GM06990 (cell line): ENCODE measurements at regions not wholly inside any gene's neighbourhood (a gene's known extent, or its start where the extent isn't known, plus 50 kb on each side); places are given as distances from the start of the nearest gene placed in this dataset.

Experiments used
- DNase-seq: peaks from one replicate; pipeline ENCODE4 v3.0.0-alpha.2; 2011; ENCODE audit not compliant: insufficient read length; ENCODE audit errors: extremely low read depth
- H3K27me3 ChIP-seq: replicated peaks from 2 replicates; pipeline ENCODE4 v1.6.0; 2011; ENCODE audit warnings: low read length; ENCODE audit not compliant: control insufficient read depth, insufficient read depth
- H3K36me3 ChIP-seq: 2 replicates; pipeline ENCODE4 v1.5.1; 2011; ENCODE audit warnings: low read length; ENCODE audit not compliant: control insufficient read depth, insufficient read depth
- H3K4me3 ChIP-seq: replicated peaks from 2 replicates; pipeline ENCODE4 v1.5.1; 2011; ENCODE audit warnings: low read depth, mild to moderate bottlenecking, control low read depth, low read length
- CTCF ChIP-seq: IDR thresholded peaks from 2 replicates; pipeline ENCODE4 v1.5.1; 2011; ENCODE audit warnings: low read length, control low read depth, mild to moderate bottlenecking, inconsistent platforms; ENCODE audit not compliant: insufficient read depth, poor library complexity, severe bottlenecking

- TF ChIP-seq CTCF, result no peak
- DNase-seq, result no peak
- Histone ChIP-seq H3K36me3 (no peaks in the 10 kb centered on the region), H3K27me3 (no peaks in the 10 kb centered on the region), H3K4me3 (no peak overlapping the region)
Observed at GRCh38 chr6:71567562-71567961, 279.0 kb downstream of the OGFRL1 start.

GRCh38 chr6:71577766-71578165 is 289.2 kb downstream of the OGFRL1 start:
- Histone ChIP-seq H3K36me3 (no peaks in the 10 kb centered on the region), H3K4me3 (no peak overlapping the region), H3K27me3 (no peaks in the 10 kb centered on the region)
- TF ChIP-seq CTCF, result no peak
- DNase-seq, result no peak

DNA sequence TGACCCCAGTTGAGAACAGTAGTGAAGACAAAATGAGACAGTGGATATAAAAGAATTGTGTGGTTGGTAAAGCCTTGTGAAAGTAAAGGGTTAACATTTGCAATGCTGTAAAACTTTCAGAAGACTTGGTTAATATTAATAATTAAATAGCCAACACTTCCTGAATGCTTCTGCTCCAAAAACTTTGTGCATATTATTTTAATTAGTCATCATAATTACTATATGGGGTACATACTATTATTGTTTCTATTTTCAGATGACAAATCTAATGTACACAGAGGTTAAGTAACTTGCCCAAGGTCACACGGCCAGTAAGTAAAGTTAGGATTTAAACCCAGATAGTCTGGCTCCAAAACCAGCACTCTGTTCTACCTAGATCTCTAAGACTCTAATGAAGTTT is 291.3 kb downstream of the OGFRL1 start:
- no peak for TF ChIP-seq CTCF
- Histone ChIP-seq H3K4me3 (no peak overlapping the region), H3K27me3 (no peaks in the 10 kb centered on the region), H3K36me3 (no peaks in the 10 kb centered on the region)
- no peak for DNase-seq

DNA sequence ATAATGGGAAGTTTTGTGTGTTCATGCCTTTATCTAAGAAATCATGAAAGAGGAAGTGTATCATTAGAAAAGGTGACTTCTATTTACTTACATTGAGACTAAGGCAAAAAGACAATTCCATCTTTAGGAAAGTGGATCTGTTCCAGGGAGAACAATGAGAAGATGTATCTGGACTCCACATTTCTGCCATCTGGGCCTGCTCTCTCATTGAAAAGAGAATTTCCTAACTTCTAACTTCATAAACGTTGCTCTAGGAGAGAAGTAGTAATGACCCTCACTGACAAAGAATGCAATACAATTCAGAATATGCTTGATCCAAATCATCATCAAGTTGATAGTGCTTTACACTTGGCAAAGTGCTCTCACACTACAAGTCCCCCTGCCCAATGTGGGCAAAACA is 294.2 kb downstream of the OGFRL1 start:
- DNase-seq, result no peak
- TF ChIP-seq CTCF, result no peak
- no peaks in the 10 kb centered on the region for H3K36me3 ChIP-seq
- no peak overlapping the region for H3K4me3 ChIP-seq
- H3K27me3 ChIP-seq, result no peaks in the 10 kb centered on the region

DNA sequence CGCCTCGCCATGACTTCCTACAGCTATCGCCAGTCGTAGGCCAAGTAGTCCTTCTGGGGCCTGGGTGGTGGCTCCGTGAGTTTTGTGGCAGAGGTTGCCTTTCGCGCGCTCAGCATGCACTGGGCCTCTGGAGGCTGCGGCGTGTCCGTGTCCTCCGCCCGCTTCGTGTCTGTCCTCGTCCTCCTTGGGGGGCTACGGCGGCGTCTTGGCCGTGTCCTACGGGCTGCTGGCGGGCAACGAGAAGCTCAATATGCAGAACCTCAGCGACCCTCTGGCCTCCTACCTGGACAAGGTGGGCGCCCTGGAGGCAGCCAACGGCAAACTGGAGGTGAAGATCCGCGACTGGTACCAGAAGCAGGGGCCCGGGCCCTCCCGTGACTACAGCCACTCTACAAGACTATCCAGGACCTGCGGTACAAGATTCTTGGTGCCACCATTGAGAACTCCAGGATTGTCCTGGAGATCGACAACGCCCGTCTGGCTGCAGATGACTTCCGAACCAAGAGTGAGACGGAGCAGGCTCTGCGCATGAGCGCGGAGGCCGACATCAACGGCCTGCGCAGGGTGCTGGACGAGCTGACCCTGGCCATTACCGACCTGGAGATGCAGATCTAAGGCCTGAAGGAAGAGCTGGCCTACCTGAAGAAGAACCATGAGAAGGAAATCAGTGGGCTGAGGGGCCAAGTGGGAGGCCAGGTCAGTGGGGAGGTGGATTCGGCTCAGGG is 296.3 kb downstream of the OGFRL1 start:
- no peak for DNase-seq
- no peaks in the 10 kb centered on the region for H3K27me3 ChIP-seq

More for the DNA sequence above, 296.3 kb downstream of the OGFRL1 start:
- Histone ChIP-seq H3K4me3 (no peak overlapping the region), H3K36me3 (no peaks in the 10 kb centered on the region)
- no peak for TF ChIP-seq CTCF
